IPS DF 6.9 (cell line): ENCODE measurements at regions not wholly inside any gene's neighbourhood (a gene's known extent, or its start where the extent isn't known, plus 50 kb on each side); places are given as distances from the start of the nearest gene placed in this dataset.

ENCODE experiments used
- DNase-seq: peaks from one replicate; pipeline ENCODE4 v3.0.0-alpha.2; 2013; ENCODE audit warnings: low read depth, low spot score
- H3K27ac ChIP-seq: one replicate; pipeline ENCODE4 v1.5.1; 2013; ENCODE audit warnings: low read length, control low read depth
- H3K27me3 ChIP-seq: 2 replicates; pipeline ENCODE4 v1.6.1; 2013; ENCODE audit warnings: mild to moderate bottlenecking, low read length; ENCODE audit not compliant: control insufficient read depth, insufficient read depth
- H3K36me3 ChIP-seq: 2 replicates; pipeline ENCODE4 v1.6.1; 2013; ENCODE audit warnings: low read length; ENCODE audit not compliant: control insufficient read depth, insufficient read depth
- H3K4me1 ChIP-seq: 2 replicates; pipeline ENCODE4 v1.6.1; 2013; ENCODE audit warnings: low read length; ENCODE audit not compliant: control insufficient read depth, insufficient read depth
- H3K4me3 ChIP-seq: 2 replicates; pipeline ENCODE4 v1.5.1; 2013; ENCODE audit warnings: mild to moderate bottlenecking, low read length
- H3K9me3 ChIP-seq: 2 replicates; pipeline ENCODE4 v1.6.1; 2013; ENCODE audit warnings: low read length, inconsistent platforms; ENCODE audit not compliant: control insufficient read depth, insufficient read depth
- WGBS: extraction: QIAGEN DNeasy Blood & Tissue Kit; methylation state at CpG from one replicate; pipeline ENCODE4 v1.1.7; 2013; ENCODE audit warnings: mixed read lengths, missing lambda C conversion rate; ENCODE audit not compliant: insufficient read length, insufficient coverage; 5-methylcytosine and 5-hydroxymethylcytosine counted together

GRCh38 chr1:238985312-238985711 is 401.1 kb upstream of the CHRM3 start:
- no peak overlapping the region for H3K27ac ChIP-seq
- no peaks in the 10 kb centered on the region for H3K4me1 ChIP-seq
- no CpG with 5 or more reads among the region's 2 CpGs for WGBS
- no peaks in the 10 kb centered on the region for H3K27me3 ChIP-seq
- no peaks in the 10 kb centered on the region; the same call in 1 of the 2 replicates for H3K9me3 ChIP-seq
- no peaks in the 10 kb centered on the region for H3K36me3 ChIP-seq
- DNase-seq: no peak
- no peak overlapping the region for H3K4me3 ChIP-seq

GRCh38 chr1:238982736-238983135 is 403.6 kb upstream of the CHRM3 start:
- no peaks in the 10 kb centered on the region for H3K27me3 ChIP-seq
- DNase-seq: no peak
- no peaks in the 10 kb centered on the region for H3K36me3 ChIP-seq
- H3K27ac ChIP-seq: no peak overlapping the region
- WGBS: no CpG with 5 or more reads among the region's 5 CpGs
- no peaks in the 10 kb centered on the region for H3K4me1 ChIP-seq
- H3K4me3 ChIP-seq: no peak overlapping the region
- H3K9me3 ChIP-seq: no peaks in the 10 kb centered on the region; the same call in 1 of the 2 replicates

DNA sequence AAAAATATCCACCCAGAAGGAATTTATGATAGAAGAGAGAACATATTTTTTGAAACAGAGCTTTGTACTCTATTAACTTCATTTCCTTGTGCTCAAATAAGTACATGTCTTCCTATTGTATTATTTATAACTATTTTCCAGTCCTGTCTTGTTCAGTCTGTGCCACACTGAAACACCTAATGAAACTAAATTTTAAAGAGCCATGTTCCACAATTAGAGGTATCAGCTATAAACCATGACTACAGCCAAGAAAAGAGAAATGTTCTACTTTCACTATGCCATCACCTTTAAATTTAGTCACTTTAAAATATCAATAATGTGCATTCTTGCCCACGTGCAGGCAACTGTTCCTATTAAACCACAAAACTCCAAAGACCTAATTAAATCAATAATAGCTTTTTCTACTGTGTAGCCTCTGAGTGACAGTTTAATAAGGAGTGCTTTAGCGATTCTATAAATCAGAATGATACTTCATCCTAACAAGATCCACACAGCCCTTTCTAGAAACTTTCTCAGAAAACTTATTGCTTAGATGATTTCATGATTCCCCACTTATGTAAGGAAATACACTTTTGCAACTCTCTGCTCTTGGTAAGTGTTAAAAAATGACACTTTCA is 404.9 kb upstream of the CHRM3 start:
- H3K9me3 ChIP-seq: no peaks in the 10 kb centered on the region
- no peak for DNase-seq
- no peaks in the 10 kb centered on the region for H3K27me3 ChIP-seq
- H3K4me1 ChIP-seq: no peaks in the 10 kb centered on the region
- no CpG with 5 or more reads among the region's 2 CpGs for WGBS
- H3K4me3 ChIP-seq: no peak overlapping the region
- no peaks in the 10 kb centered on the region for H3K36me3 ChIP-seq
- H3K27ac ChIP-seq: no peak overlapping the region

DNA sequence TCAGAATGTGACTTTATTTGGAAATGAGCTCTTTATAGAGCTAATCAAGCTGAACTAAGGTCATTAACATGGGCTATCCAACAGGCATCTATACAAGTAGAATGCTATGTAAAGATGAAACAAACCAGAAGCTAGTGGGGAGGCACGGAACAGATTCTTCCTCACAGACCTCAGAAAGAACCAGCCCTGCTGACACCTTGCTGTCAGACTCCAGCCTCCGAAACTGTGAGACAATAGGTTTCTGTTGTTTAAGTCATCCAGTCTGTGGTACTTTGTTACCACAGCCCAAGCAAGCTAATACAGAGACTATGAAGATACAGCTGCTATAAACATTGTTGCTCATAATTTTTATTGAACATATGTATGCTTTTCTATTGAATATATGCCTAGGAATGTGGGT is 406.3 kb upstream of the CHRM3 start:
- no CpG with 5 or more reads among the region's 2 CpGs for WGBS

GRCh38 chr1:238964631-238965030 is 421.7 kb upstream of the CHRM3 start:
- Histone ChIP-seq H3K27ac (no peak overlapping the region), H3K4me3 (no peak overlapping the region), H3K9me3 (no peaks in the 10 kb centered on the region), H3K4me1 (no peaks in the 10 kb centered on the region), H3K36me3 (no peaks in the 10 kb centered on the region), H3K27me3 (no peaks in the 10 kb centered on the region)
- no CpG with 5 or more reads among the region's 5 CpGs for WGBS
- DNase-seq: no peak

More for the DNA sequence above, 406.3 kb upstream of the CHRM3 start:
- Histone ChIP-seq H3K4me3 (no peak overlapping the region), H3K4me1 (no peaks in the 10 kb centered on the region), H3K36me3 (no peaks in the 10 kb centered on the region), H3K27ac (no peak overlapping the region), H3K27me3 (no peaks in the 10 kb centered on the region), H3K9me3 (no peaks in the 10 kb centered on the region)
- DNase-seq: no peak

DNA sequence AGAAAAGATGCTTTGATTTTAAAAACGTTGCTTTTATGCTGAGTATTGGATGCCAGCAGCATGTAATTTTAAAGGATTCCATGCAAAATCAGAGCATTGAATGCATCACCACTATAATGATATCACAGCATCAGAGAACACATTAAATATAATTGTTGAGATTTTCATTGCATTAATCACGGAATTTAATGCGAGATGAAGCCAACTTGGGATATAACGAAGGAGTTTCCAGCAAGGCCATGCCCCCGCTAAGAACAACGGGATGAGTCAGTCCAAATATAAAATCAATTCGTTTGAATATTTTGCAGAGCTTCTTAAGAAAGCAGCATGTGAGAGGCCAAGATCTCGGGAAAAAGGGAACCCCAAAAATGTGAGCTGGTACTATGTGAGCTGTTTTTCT is 423.4 kb upstream of the CHRM3 start:
- Histone ChIP-seq H3K4me1 (no peaks in the 10 kb centered on the region), H3K36me3 (no peaks in the 10 kb centered on the region), H3K9me3 (no peaks in the 10 kb centered on the region), H3K4me3 (no peak overlapping the region), H3K27ac (no peak overlapping the region), H3K27me3 (no peaks in the 10 kb centered on the region)
- DNase-seq: no peak
- WGBS: no CpG with 5 or more reads among the region's 8 CpGs

- no peak for DNase-seq
- no peak overlapping the region for H3K27ac ChIP-seq
- no peaks in the 10 kb centered on the region for H3K27me3 ChIP-seq
- H3K4me1 ChIP-seq: no peaks in the 10 kb centered on the region
- WGBS: no CpG with 5 or more reads among the region's 5 CpGs
- H3K9me3 ChIP-seq: no peaks in the 10 kb centered on the region
- H3K4me3 ChIP-seq: no peak overlapping the region
- H3K36me3 ChIP-seq: no peaks in the 10 kb centered on the region
These were observed 424.6 kb upstream of the CHRM3 start for GRCh38 chr1:238961790-238962189.

GRCh38 chr1:238960071-238960470 is 426.3 kb upstream of the CHRM3 start:
- Histone ChIP-seq H3K27me3 (no peaks in the 10 kb centered on the region), H3K36me3 (no peaks in the 10 kb centered on the region), H3K4me1 (no peaks in the 10 kb centered on the region), H3K27ac (no peak overlapping the region), H3K9me3 (no peaks in the 10 kb centered on the region), H3K4me3 (no peak overlapping the region)
- no peak for DNase-seq
- no CpG with 5 or more reads among the region's 2 CpGs for WGBS

GRCh38 chr1:238955934-238956333 is 430.4 kb upstream of the CHRM3 start:
- WGBS: no CpG with 5 or more reads among the region's 1 CpG
- Histone ChIP-seq H3K27me3 (no peaks in the 10 kb centered on the region), H3K4me1 (no peaks in the 10 kb centered on the region), H3K36me3 (no peaks in the 10 kb centered on the region), H3K9me3 (no peaks in the 10 kb centered on the region), H3K4me3 (no peak overlapping the region), H3K27ac (no peak overlapping the region)
- no peak for DNase-seq

DNA sequence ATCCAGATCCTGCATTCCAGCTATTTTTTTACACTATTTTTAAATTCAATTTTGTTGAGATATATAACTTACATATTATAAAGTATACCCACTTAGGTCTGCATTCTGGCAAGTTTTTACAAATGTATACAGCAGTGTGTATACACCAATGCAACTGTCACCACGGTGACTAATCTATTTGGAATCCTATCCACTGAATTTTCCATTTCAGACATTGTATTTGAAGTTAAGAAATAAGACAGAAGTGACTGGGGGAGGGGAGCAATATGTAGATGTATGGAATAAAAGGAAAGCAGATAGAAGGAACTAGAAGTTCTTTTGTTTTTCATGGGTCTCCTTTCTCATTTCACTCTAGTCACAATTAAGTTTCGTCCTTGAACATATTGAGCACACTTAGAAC is 431.5 kb upstream of the CHRM3 start:
- DNase-seq: no peak
- H3K36me3 ChIP-seq: no peaks in the 10 kb centered on the region
- no peaks in the 10 kb centered on the region for H3K27me3 ChIP-seq
- no peak overlapping the region for H3K27ac ChIP-seq
- no peaks in the 10 kb centered on the region for H3K9me3 ChIP-seq
- H3K4me3 ChIP-seq: no peak overlapping the region
- H3K4me1 ChIP-seq: no peaks in the 10 kb centered on the region
- no CpG with 5 or more reads among the region's 2 CpGs for WGBS

GRCh38 chr1:238953448-238954010 is 432.8 kb upstream of the CHRM3 start:
- no peak for DNase-seq
- no peaks in the 10 kb centered on the region for H3K27me3 ChIP-seq
- H3K9me3 ChIP-seq: no peaks in the 10 kb centered on the region
- no CpG with 5 or more reads among the region's 5 CpGs for WGBS
- H3K36me3 ChIP-seq: no peaks in the 10 kb centered on the region
- H3K4me1 ChIP-seq: no peaks in the 10 kb centered on the region
- no peak overlapping the region for H3K27ac ChIP-seq
- H3K4me3 ChIP-seq: no peak overlapping the region
